Transverse colon (tissue), 4 donors: ENCODE measurements at regions not wholly inside any gene's neighbourhood (a gene's known extent, or its start where the extent isn't known, plus 50 kb on each side); places are given as distances from the start of the nearest gene placed in this dataset.

Source experiments
- DNase-seq: peaks from one replicate; pipeline ENCODE4 v3.0.0-alpha.2; 2019
- H3K27ac ChIP-seq, 4 donors: fragments of 200-600 bp; sonication (generic); 2 replicates each; pipeline ENCODE4 v1.5.1; 2016 to 2018; ENCODE audit warnings: inconsistent platforms in 4 of 4
- H3K27me3 ChIP-seq: fragments of 200-600 bp; sonication (generic); 2 replicates; pipeline ENCODE4 v1.5.1; 2017; ENCODE audit warnings: inconsistent platforms
- H3K36me3 ChIP-seq, 4 donors: fragments of 200-600 bp; sonication (generic); 2 replicates each; pipeline ENCODE4 v1.5.1; 2017 to 2019; ENCODE audit warnings: inconsistent platforms in 4 of 4
- H3K4me1 ChIP-seq, 4 donors: fragments of 200-600 bp; sonication (generic); 2 replicates each; pipeline ENCODE4 v1.5.1; 2017 to 2020; ENCODE audit warnings: inconsistent platforms in 4 of 4
- H3K4me3 ChIP-seq, 4 donors: fragments of 200-600 bp; sonication (generic); 1 replicate in 1 of 4; 2 replicates in 3 of 4; pipeline versions ENCODE4 v1.5.1 to v1.6.1; 2017 to 2019; ENCODE audit warnings: inconsistent platforms in 4 of 4
- H3K9me3 ChIP-seq, 2 donors: fragments of 200-600 bp; sonication (generic); 2 replicates each; pipeline ENCODE4 v1.5.1; 2017 to 2019; ENCODE audit warnings: inconsistent platforms in 2 of 2
- EP300 ChIP-seq: sonication (generic); formaldehyde crosslinking; IDR thresholded peaks from one replicate; pipeline ENCODE4 v1.6.1; 2017; ENCODE audit warnings: antibody characterized with exemption, low read depth
- POLR2A ChIP-seq: fragments of 450-650 bp; IDR thresholded peaks from one replicate; pipeline ENCODE4 v1.6.1; 2016; ENCODE audit warnings: antibody characterized with exemption, mild to moderate bottlenecking, moderate library complexity
- POLR2AphosphoS5 ChIP-seq, 3 donors: sonication (generic); formaldehyde crosslinking; IDR thresholded peaks; one replicate each; pipeline ENCODE4 v1.6.1; 2016; ENCODE audit warnings: antibody characterized with exemption in 3 of 3
- WGBS, 2 donors: methylation state at CpG; one replicate each; pipeline ENCODE4 v1.1.5; 2018; ENCODE audit warnings: low coverage in 1 of 2; 5-methylcytosine and 5-hydroxymethylcytosine counted together
- in situ Hi-C, 4 donors: fragments of 200-750 bp; cut with MboI; loops; one replicate each; pipeline versions ENCODE4 v1.15.0 to v1.15.1; 2017; ENCODE audit warnings: low sequenced_read_pairs in 3 of 4, low pct_ligation_motif_present in 1 of 4, low pct_unique_long_range_greater_than_20kb in 1 of 4
- intact Hi-C: fragments of 100-400 bp; cut with DNase I; formaldehyde crosslinking; loops from one replicate; pipeline ENCODE4 v1.15.1; 2023; ENCODE audit warnings: low total_unique reads
- TF ChIP-seq, protein P1 (sequence below), 5 experiments: fragments of 200-600 bp in 3 of 5; fragments of 450-650 bp in 2 of 5; sonication (generic) in 3 of 5; IDR thresholded peaks; 1 replicate in 2 of 5; 2 replicates in 3 of 5; pipeline ENCODE4 v1.5.1; 2016 to 2017; ENCODE audit warnings: antibody characterized with exemption in 5 of 5, inconsistent platforms in 3 of 5, mild to moderate bottlenecking in 2 of 5, moderate library complexity in 1 of 5

DNA sequence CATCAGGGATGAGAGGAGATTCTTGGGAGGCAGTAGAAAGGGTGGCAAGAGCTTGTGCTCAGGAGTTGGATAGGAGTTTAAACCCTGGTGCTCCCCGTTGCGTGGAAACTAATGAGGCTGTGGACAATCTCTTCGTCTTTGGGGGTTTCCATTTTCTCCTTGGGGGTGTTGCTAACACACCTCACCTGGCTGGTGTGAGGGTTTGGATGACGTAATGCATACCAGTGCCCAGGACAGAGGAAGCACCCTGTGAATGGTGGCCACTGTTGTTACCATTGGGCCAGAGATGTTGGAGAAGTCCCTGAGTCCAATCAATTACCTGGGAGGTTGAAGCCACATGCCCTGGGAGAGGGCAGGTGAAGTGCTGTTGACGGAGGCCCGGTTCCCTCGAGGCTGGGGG lies 146.5 kb downstream of the URI1 start:
- TF ChIP-seq POLR2AphosphoS5 (IDR thresholded peaks at IDR 0.05): no peak
- TF ChIP-seq, protein P1, sequence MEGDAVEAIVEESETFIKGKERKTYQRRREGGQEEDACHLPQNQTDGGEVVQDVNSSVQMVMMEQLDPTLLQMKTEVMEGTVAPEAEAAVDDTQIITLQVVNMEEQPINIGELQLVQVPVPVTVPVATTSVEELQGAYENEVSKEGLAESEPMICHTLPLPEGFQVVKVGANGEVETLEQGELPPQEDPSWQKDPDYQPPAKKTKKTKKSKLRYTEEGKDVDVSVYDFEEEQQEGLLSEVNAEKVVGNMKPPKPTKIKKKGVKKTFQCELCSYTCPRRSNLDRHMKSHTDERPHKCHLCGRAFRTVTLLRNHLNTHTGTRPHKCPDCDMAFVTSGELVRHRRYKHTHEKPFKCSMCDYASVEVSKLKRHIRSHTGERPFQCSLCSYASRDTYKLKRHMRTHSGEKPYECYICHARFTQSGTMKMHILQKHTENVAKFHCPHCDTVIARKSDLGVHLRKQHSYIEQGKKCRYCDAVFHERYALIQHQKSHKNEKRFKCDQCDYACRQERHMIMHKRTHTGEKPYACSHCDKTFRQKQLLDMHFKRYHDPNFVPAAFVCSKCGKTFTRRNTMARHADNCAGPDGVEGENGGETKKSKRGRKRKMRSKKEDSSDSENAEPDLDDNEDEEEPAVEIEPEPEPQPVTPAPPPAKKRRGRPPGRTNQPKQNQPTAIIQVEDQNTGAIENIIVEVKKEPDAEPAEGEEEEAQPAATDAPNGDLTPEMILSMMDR (IDR thresholded peaks at IDR 0.05): no peak
- TF ChIP-seq POLR2A: no peak
- TF ChIP-seq EP300: no peak
- 79 to 87% methylated on average over 4 to 7 of the region's 7 CpGs for WGBS, 2 donors
- DNase-seq: no peak
- intact Hi-C loops (no loop called here), in situ Hi-C loops (no loop called here)
- Histone ChIP-seq H3K9me3 (no peaks in the 10 kb centered on the region), H3K36me3 (no peaks in the 10 kb centered on the region), H3K27me3 (no peaks in the 10 kb centered on the region), H3K4me1 (no peaks in the 10 kb centered on the region), H3K27ac (no peak overlapping the region), H3K4me3 (no peak overlapping the region)

DNA sequence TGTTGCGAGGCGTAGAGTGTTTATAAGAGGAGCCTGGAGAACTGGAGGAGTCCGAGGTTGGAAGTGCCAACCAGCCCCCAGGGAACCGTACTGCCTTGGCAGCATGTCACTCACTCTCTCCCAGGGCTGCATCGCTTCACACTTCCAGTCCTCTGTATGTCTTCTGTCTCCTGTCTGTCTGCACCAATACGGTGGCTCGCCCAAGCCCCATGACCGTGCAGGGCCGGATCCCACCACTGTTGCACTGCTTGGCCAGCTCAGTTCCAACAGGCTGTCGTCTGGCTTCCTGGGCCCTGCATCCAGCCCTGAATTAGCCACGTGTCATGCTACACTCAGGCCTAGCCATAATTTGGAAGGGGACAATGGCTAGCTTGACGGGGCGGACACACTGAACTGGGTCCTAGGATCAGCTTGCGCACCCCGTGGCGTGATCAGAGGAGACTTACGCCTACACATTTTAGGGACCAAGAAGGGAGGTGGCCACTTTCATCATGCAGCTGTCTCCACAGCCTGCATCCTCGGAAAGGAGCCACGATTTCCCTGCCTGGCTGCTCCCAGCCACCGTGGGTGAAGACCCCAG lies 147.1 kb downstream of the URI1 start:
- Histone ChIP-seq H3K36me3 (no peaks in the 10 kb centered on the region), H3K27ac (no peak overlapping the region), H3K4me3 (no peak overlapping the region), H3K27me3 (no peaks in the 10 kb centered on the region), H3K4me1 (no peaks in the 10 kb centered on the region), H3K9me3 (no peaks in the 10 kb centered on the region)
- intact Hi-C loops: no loop called here
- in situ Hi-C loops: no loop called here
- WGBS, 2 donors: 60 to 88% methylated on average over 1 to 20 of the region's 20 CpGs
- no peak for DNase-seq
- TF ChIP-seq POLR2A (no peak), POLR2AphosphoS5 (IDR thresholded peaks at IDR 0.05) (no peak)
- TF ChIP-seq, protein P1 (IDR thresholded peaks at IDR 0.05): no peak

DNA sequence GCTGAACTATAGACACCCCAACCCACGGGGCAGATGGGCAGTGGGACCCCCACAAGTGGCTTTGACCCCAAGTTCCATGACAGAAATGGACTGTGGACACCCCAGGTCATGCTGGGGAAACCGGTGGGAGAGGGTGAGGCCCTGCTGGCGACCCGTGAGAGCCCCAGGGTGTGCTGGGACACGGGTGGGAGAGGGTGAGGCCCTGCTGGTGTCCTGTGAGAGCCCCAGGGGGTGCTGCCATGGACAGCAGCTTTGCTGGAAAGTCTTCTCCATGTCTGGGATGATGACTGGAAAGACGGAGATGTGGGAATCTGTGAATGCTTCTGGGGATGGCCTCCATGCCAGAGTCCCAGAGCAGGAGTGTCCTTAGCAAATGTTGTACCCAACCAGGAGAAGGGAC lies 148.4 kb downstream of the URI1 start:
- 67% methylated on average over 6 of the region's 6 CpGs; no CpG with 5 or more reads in 1 of the 2 donors for WGBS, 2 donors
- intact Hi-C loops (no loop called here), in situ Hi-C loops (no loop called here)
- DNase-seq: no peak
- Histone ChIP-seq H3K27me3 (no peaks in the 10 kb centered on the region), H3K36me3 (no peaks in the 10 kb centered on the region), H3K27ac (no peak overlapping the region), H3K9me3 (no peaks in the 10 kb centered on the region), H3K4me1 (no peaks in the 10 kb centered on the region), H3K4me3 (no peak overlapping the region)
- TF ChIP-seq POLR2AphosphoS5 (IDR thresholded peaks at IDR 0.05) (no peak), EP300 (no peak), POLR2A (no peak)
- TF ChIP-seq, protein P1 (IDR thresholded peaks at IDR 0.05): no peak

DNA sequence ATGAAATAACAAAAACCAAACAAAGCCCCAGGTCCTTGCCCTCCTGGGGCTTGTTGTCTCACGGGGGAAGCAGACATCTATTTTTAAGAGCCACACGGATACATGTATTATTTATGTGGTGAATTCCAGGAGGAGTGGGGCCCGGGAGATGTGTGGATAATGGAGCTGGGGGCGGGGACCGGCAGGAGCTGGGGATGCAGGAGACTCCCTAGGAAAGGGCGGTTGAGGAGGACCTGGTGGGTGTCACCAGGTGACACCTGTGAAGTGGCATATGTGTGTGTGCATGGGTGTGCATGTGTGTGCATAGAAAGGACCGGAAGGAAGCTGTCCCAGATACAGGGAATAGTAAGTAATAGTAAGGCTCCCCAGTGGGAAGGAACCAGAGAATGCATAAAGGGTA lies 148.9 kb downstream of the URI1 start:
- in situ Hi-C loops: no loop called here
- no peak for DNase-seq
- intact Hi-C loops: no loop called here
- H3K4me1 ChIP-seq: no peaks in the 10 kb centered on the region
- WGBS, 2 donors: 65 to 84% methylated on average over 7 of the region's 7 CpGs
- H3K27ac ChIP-seq: no peak overlapping the region
- H3K27me3 ChIP-seq: no peaks in the 10 kb centered on the region
- no peaks in the 10 kb centered on the region for H3K9me3 ChIP-seq
- no peaks in the 10 kb centered on the region for H3K36me3 ChIP-seq
- TF ChIP-seq POLR2A: no peak
- no peak for TF ChIP-seq POLR2AphosphoS5 (IDR thresholded peaks at IDR 0.05)
- no peak for TF ChIP-seq EP300
- TF ChIP-seq, protein P1 (IDR thresholded peaks at IDR 0.05): no peak
- no peak overlapping the region for H3K4me3 ChIP-seq
